ENCODE measurements at regions not wholly inside any gene's neighbourhood (a gene's known extent, or its start where the extent isn't known, plus 50 kb on each side); places are given as distances from the start of the nearest gene placed in this dataset.

DNA sequence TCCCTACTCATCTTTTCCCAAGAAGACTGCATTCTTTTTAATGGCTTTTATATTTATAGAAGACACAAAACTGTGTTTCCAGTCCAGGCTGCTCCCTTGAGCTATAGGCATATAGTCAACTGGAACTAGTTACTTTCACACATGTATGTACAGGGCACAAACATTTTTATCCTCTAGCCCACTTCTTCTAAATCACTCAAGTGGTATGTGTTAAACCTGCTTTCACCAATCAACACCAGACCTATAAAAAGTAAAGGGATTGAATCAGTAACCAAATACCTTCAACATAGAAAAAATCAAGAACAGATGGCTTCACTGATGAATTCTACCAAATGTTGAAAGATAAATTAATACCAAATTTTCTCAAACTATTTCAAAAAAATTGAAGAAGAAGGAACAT, 584.2 kb upstream of the SLITRK1 start:
- TF ChIP-seq, protein P1, sequence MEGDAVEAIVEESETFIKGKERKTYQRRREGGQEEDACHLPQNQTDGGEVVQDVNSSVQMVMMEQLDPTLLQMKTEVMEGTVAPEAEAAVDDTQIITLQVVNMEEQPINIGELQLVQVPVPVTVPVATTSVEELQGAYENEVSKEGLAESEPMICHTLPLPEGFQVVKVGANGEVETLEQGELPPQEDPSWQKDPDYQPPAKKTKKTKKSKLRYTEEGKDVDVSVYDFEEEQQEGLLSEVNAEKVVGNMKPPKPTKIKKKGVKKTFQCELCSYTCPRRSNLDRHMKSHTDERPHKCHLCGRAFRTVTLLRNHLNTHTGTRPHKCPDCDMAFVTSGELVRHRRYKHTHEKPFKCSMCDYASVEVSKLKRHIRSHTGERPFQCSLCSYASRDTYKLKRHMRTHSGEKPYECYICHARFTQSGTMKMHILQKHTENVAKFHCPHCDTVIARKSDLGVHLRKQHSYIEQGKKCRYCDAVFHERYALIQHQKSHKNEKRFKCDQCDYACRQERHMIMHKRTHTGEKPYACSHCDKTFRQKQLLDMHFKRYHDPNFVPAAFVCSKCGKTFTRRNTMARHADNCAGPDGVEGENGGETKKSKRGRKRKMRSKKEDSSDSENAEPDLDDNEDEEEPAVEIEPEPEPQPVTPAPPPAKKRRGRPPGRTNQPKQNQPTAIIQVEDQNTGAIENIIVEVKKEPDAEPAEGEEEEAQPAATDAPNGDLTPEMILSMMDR (IDR thresholded peaks at IDR 0.05), result no peak
- TF ChIP-seq POLR2A (IDR thresholded peaks at IDR 0.05), result no peak

Measured in tibial nerve (tissue), 3 donors.